Stimulated activated CD4-positive, alpha-beta T cell treated with anti-CD3 and anti-CD28 coated beads, Interleukin-4, amount 100 ng/mL, for 48 hours (primary cell): ENCODE measurements at regions not wholly inside any gene's neighbourhood (a gene's known extent, or its start where the extent isn't known, plus 50 kb on each side); places are given as distances from the start of the nearest gene placed in this dataset.

Experiments used
- DNase-seq, 2 donors: peaks; one replicate each; pipeline ENCODE4 v3.0.0-alpha.2; 2020; ENCODE audit warnings: low read depth in 2 of 2

DNA sequence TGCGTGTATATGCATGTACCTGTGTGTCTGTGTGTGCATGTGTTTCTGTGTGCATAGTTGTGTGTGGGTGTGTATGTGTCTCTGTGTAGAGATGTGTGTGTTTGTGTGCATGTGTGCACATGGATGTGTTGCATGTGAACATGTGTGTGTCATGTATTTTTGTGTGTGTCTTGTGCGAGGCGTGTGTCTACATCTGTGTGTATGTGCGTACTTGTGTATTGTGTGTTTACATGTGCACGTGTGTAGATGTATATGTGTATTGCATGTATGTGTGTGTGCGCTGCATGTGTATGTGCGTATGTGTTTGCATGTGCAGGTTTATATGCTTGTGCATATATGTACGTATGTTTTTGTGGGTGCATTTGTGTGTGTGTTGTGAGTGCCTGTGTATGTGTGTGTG is 735.2 kb downstream of the GALR1 start:
- no peak for DNase-seq

DNA sequence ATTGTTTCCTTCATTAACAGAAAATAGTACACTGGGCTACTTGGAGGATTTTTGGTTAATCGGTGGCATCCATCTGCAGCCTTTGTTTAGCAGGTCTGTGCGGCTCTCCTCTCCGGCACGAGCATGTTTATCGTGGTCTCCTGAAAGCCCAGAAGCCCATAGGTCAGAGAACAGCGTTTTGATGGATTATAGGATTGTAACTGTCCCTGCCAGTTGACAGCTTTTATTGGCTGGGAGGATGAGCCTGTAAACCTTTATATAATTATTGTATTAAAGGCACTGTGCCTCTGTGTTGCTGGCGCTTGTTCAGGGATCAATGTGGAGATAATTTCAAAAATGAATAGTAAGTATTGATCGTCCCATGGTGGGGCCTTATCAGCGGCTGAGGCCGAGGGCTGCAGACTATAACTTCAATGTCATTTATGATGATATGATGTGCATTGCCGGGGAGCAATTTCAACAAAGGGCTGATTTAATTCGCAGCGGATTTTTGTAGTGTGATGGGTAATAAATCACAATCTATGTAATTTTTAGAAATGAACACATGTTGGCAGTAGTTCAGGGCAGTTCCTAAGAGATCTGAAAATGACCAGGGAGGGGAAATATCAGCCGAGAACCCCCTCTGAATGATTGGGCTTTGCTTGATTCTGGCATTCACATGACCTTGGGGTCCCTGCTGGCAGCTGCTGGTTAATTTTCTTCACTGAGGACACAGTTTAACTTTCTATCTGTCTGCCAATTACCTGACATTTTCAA is 736.1 kb downstream of the GALR1 start:
- DNase-seq = no peak

DNA sequence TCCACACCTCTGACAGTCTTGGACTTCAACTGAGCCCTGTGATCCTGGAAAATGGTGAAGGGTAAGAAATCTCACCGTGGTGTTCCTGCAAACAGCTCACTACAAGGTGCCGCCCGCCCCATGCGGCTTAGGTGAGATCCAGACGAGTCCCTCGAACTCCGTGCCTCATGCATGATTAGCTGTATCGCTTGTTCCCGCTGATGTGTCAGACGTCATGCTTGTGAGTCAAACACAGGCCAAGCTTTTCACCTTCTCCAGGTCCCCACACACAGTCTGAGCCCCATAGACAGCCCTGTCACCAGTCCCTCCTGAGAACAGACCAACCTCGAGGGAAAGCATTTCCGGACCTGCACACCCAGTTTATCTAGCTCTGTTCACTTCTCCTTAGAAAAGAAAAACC is 740.5 kb downstream of the GALR1 start:
- no peak for DNase-seq

DNA sequence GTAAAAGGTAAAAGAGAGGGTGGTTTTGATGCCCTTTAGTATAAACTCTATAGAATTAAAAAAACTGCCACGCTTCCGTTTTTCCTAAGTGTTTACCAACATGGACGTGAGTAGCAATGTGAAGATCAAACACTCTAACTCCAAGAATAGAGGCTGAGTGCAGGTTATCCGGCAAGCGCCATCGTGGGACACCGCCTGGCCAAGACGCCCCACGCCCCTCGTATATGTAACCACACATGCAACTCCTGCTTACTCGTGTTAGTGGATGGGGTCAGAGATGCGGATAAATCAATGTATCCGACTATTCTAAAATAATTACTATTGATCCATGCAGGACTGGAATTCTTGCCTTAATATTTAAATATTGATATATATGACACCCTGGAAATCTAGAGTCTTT is 741.3 kb downstream of the GALR1 start:
- no peak for DNase-seq

DNA sequence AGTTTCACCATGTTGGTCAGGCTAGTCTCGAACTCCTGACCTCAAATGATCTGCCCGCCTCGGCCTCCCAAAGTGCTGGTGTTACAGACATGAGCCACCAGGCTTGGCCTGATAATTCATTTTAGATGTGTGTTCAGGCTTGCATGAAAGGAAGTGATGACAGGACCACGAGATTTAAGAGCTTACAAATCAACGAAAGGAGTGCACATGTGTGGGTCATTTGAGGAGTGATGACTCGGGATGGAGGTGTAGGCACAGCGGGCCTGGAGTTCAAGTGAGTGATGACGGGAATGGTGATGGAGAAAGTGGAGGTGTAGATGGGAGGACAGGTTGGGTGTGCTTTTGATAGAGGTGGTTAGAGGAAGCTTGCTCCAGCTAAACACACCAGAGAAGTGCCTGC is 742.4 kb downstream of the GALR1 start:
- no peak for DNase-seq

DNA sequence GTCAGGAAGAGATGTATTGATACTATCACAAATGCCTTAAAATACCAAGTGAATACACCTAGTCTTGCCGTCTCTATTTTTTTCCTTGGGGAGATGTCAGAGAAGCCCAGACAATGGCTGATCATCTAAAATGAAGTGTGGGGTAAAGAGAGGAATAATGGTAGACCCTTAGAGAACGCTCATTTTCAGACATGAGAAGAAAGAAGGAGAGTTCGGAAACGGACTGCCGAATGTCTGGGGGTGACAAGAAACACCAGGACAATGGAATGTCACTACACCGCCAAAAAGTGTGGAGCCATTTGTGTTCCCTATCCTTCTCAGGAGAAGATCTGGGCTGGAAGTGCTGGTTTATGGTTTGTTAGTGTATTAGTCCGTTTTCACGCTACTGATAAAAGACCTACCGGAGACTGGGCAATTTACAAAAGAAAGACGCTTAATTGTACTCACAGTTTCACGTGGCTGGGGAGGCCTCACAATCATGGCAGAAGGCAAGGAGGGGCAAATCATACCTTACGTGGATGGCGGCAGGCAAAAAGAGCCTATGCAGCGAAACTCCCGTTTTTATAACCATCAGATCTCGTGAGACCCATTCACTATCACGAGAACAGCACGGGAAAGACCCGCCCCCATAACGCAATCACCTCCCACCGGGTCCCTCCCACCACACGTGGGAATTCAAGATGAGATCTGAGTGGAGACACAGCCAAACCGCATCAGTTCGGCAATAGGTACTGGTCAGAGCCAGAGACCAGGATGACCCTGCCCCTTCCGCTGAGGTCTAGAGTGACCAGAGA is 743.7 kb downstream of the GALR1 start:
- DNase-seq = no peak

DNA sequence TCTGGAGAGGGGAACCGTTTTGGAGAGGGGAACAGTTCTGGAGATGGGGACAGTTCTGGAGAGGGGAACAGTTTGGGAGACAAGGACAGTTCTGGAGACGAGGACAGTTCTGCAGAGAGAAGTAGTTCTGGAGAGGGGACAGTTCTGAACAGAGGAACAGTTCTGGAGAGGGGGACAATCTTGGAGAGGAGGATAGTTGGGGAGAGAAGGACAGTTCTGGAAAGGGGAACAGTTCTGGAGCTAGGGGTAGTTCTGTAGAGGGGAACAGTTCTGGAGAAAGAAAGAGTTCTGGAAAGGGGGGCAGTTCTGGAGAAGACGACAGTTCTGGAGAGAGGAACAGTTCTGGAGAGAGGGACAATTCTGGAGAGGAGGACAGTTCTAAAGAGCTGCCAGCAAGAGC is 745.9 kb downstream of the GALR1 start:
- no peak for DNase-seq

DNA sequence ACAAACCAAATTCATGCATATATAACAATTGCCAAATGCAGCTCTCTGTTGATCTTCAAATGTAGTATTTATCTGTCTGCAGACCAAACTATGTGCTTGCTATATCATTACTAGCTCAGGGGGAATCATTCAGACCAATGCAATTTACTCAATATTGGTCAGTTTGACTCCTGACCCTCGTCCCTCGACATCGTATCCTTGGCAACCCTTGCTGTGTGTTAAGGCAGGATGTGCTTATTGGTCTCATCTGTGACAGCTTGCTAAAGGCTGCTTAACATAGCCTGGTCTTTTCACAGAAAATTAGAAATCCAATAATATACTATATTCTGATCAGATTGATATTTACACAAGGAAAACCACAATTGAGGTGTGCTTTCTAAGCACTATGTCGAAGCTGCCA is 747.1 kb downstream of the GALR1 start:
- DNase-seq = no peak

DNA sequence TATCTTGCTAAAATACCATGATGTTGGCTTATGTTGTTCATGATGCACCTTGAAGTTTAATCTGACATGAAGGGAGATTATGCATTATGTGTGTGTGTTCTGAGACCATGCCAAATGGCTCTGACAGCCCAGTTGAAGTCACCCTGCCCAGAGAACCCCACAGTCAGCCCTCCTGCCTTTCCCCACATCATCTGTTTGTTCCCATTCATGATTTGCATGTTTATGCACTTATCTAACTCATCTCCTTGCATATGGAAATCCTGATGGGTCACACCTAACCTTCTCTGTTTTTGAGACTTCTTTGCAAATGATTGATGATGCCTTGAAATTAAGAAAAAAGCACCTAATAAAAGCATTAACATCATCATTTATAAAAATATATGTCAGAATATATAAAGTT is 752.2 kb downstream of the GALR1 start:
- no peak for DNase-seq

DNA sequence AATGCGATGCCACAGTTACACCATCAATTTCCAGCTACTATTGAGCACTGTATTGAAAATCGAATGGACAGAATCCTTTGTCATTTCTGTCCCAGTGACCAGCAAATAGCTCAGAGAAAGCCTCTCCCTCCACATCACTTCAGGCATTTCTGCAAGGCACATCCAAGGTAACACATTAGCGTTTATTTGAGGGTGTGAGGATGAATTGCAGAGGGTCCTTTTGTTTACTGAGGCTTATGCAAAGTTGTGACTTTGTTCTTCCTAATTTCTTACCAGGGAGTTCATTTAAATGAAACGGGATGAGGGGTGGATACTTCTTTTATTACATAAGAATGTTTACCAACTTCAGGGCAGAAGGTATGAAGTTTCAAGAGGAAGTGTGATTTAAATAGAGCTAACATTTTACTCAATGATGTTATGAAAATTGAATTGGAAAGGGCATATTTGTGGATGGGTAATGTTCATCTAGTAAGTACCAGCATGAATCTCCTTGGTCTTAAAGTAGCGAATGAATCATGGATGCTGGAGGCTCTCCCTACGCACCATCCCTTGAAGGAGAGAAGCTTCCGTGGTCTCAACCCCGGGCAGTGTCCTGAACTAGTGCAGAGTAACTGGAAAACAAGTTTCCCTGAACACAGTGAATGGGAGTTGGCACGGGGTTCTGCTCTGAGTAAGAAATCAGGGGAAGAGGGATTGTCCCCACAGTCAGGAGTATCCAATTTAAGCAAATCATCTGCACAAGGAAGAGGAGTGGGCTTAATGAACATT is 756.5 kb downstream of the GALR1 start:
- DNase-seq = no peak

DNA sequence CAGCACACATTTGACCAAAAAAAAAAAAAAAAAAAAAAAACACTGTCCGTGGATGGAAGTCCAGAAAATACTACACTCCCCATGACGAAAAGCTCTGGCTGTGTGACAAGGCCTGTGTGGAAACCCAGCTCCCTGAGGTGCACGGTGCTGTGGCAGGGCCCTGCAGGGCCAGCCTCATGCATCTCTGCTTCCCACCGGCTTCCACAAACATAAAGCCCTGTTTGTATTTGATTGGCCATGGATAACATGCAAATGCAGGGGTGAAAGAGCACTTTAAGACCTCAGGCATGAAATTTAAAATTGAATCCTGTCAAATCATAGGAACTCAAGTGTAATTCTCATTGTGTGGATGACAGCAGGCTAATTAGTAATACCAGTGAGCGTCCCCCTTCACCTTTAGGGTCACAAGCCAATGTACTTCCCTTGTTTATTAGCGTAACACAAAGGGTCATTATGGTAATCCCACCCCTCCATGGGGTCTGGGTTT is 757.2 kb downstream of the GALR1 start:
- DNase-seq = no peak

DNA sequence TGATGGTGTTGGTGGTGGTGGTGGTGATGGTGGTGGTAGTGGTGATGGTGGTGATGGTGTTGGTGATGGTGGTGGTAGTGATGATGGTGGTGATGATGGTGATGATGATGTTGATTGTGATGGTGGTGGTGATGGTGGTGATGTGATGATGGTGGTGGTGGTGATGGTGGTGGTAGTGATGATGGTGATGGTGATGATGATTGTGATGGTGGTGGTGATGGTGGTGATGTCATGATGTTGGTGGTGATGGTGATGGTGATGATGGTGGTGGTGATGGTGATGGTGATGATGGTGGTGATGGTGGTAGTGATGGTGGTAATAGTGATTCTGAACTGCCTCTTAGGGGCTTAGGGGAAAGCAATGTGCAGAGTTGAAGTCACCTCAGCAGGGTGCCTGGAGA is 760.7 kb downstream of the GALR1 start:
- no peak for DNase-seq

DNA sequence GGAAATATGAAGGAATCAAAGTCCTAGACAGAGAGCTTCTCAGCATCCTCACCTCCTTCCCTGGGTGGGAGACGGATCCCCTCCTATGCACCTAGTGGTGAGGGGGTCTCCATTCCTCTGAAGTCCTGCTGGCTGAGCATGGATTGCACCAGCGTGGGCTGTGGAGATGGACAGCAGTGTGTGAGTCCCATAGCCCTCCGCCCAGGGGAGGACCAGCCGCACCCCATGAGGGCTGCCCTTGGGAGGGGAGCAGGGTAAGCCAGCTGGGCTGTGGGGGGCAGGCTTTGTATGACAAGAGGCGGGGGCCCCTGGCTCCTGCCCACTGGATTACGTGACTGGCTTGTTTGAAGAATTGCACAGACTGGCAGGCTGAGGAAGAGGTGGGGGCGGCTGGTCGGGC is 768.2 kb downstream of the GALR1 start:
- DNase-seq = no peak

DNA sequence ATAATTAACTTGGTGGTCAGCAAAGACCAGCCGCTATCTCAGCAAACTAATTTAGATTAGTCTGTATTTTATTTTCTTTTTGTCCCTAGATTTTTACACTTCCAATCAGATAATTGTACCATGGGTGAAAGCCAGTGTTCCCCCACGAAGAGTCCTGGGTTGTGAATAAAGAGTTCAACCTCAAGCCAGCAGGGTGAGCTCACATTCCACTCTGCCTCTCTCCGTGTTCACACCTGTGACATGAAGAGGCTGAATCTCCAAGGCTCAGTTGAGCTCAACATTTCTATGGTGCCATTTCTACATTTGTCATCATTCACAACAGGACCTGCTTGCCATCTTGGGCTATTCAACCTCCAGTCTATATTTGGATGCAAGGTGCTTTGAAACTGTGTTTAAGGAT is 771.5 kb downstream of the GALR1 start:
- DNase-seq = no peak

DNA sequence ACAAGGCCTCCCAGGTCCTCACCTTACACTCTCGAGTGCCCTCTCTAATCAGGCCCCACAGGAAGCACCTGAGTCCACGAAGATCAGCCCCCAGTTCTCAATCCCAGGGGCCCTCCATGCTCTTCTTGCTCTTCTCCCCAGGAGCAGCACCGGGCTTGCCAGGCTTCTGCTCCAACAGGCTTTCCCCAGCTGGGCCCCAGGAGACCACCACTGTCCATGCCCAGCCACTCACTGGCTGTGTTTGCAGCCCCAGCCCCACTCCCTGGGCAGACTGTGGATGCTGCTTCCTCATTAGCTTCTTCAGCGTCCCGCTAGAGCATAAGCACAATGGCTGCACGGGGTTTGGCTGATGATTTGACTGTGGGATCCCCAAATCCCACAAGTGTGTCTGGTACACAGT is 781.9 kb downstream of the GALR1 start:
- DNase-seq = no peak

DNA sequence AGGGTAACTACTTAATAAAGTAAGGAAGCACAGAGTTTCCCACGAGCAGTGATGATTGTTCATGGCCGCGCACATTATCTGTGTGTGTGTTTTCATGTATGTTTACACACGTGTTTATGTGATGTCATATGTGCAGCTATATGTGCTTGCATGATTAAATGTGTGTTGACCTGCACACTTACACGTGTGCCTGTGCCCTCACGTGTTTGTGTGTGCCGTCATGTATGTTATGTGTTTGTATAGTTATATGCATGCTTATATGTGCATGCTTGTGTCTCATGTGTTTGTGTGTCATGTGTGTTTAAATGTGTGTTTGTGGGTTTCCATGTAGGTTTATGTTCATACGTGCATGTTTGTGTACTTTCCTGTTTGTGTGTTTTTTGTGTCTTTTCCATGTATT is 782.3 kb downstream of the GALR1 start:
- no peak for DNase-seq

DNA sequence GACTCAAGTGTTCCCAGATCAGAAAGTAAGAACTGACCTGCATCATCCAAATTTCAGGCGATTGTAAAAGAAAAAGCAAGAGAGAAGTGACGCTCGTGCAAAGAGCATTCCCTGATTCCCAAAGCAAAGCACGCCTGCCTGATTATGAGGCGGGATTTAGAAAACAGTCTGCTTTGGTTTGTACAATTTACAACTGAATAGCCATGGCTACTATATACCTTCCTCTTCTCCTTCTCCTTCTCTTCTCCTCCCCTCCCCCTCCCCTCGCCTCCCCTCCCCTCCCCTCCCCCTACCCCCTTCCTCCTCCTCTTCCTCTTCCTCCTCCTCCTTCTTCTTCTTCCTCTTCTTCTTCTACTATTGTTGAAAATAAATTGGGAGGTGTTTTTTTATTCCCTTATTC is 782.9 kb downstream of the GALR1 start:
- no peak for DNase-seq

DNA sequence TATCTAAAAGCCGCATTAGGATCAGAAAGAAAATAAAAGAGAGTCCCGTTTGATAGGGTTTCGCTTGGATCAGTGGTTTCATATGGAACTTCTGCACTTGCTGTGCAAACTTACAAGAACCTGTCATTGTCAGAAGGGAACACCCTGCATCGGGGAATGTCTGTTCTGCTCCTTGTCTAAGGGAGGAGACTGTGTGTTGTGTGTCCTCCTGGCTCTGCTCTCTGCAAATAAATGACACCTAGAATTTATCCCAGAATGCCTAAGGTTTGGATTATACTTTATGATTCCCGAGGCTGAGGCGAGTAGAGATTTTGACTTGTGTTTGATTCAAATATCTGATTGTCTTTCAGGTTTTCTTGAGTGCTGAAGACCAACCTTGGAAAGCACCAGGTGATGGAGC is 785.1 kb downstream of the GALR1 start:
- DNase-seq = no peak

DNA sequence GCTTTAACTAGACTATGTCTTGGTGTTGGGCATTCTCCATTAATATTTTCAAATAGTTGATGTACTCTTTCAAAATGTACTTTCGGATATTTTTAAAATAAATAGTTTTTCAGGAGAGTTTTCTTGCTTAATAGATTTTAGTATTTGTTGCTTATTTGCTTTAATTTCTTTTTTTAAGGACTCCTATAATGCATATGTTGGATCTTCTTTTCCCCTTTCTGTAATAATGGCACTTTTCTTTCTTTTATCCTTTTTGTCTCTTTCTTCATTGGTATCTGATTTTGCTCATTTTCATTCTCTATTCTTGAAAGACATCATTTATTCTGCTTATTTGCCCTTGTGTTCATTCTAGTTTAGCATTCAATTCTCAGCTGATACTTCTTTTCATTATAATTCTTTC is 791.6 kb downstream of the GALR1 start:
- DNase-seq = no peak

DNA sequence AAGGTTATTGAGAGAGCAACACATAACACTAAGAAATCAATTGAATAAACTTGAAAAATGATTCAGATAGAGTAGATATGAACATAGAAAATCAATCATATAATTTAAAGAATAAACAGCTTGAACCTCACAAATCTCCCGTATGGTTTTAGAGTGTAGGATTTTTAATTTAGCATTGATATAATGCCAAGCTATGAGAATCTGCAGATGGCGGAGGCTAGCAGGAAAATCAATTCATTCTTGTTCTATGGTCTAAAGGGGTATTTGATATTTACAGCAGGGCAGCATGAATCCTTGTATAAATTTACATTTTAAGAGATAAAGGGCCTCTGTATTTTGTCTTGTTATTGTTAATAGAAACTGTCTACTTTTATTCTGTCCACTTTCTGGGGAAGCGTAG is 797.0 kb downstream of the GALR1 start:
- no peak for DNase-seq

DNA sequence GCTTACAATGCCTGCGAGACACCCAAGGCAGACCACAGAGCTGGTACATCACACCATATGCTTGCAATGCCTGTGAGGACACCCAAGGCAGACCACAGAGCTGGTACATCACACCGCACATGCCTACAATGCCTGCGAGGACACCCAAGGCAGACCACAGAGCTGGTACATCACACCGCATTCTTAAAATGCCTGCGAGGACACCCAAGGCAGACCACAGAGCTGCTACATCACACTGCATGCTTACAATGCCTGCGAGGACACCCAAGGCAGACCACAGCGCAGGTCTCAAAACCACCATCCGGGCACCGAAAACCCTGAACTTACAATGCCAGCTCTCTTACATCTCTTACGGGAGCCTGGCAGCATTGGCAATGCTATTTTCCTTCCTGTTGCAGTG is 799.6 kb downstream of the GALR1 start:
- DNase-seq = no peak

DNA sequence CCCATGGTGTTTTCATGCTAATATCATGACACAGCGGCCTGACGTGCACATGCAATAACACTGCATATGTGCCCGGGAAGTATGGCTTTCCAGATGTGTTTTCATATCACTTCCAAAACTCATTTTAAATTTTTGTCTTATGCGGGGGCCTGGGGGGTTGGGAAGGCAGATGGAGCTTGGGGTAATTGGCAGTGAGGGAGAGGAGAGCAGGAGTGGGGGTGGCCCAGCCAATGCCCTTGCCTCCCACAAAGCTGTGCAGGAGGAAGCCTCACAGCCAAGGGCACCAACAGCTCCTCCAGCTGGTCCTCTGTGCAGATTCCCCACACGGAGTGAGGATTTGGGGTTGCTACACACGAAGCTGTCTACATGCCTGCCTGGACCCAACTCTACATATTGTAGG is 805.2 kb downstream of the GALR1 start:
- no peak for DNase-seq

DNA sequence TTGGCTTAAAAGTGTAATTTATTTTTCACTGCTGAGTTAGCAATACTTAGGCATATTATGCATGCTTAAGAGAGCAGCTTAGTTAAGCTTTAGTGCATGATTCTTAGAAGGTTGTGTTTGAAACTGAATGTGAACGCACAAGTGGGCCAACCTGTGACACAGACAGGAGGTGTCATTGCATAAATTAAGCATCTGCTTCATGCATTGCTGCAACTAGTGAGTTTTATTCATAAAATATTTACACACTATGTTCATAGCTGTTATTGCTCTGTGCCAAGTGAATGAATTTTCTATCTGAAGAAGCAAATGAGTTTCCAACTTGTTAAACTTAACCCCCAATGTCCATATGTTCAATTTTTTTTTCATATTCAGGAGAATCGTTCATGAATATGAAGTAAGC is 806.4 kb downstream of the GALR1 start:
- no peak for DNase-seq
